HG03066 (cell line): ENCODE measurements at regions not wholly inside any gene's neighbourhood (a gene's known extent, or its start where the extent isn't known, plus 50 kb on each side); places are given as distances from the start of the nearest gene placed in this dataset.
"Not testable (repeated sequence)": the region's sequence is repeated elsewhere in the genome, so short reads cannot be mapped to it uniquely, and the experiment has no call there.

ENCODE experiments used
- ATAC-seq: cut with Tn5 transposase; IDR thresholded peaks from one replicate; pipeline ENCODE4 v1.9.1; 2021; ENCODE audit warnings: low read depth; ENCODE audit not compliant: unreplicated experiment

- no peak for ATAC-seq
Measured at GRCh38 chr7:69402696-69403095, 195.6 kb upstream of the AUTS2 start.

GRCh38 chr7:69403169-69403568 is 195.1 kb upstream of the AUTS2 start:
- no peak for ATAC-seq

DNA sequence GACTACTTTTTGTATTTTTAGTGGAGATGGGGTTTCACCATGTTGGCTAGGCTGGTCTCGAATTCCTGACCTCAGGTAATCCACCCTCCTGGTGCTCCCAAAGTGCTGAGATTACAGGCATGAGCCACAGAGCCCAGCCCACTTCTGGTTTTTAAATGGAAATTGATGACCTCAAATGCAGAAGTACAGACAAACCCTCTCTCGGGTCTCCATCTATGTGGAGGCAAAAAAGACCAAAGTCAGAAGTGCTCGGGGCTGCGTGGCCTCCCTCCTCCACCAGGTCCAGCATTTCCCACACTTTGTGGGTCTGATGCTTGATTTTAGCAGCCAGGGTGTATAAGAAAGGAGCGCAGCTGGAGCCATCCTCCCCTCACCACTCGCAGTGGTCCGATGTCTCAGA is 187.3 kb upstream of the AUTS2 start:
- no peak for ATAC-seq

- ATAC-seq: no peak
Measured at GRCh38 chr7:69411466-69411865, 186.8 kb upstream of the AUTS2 start.

DNA sequence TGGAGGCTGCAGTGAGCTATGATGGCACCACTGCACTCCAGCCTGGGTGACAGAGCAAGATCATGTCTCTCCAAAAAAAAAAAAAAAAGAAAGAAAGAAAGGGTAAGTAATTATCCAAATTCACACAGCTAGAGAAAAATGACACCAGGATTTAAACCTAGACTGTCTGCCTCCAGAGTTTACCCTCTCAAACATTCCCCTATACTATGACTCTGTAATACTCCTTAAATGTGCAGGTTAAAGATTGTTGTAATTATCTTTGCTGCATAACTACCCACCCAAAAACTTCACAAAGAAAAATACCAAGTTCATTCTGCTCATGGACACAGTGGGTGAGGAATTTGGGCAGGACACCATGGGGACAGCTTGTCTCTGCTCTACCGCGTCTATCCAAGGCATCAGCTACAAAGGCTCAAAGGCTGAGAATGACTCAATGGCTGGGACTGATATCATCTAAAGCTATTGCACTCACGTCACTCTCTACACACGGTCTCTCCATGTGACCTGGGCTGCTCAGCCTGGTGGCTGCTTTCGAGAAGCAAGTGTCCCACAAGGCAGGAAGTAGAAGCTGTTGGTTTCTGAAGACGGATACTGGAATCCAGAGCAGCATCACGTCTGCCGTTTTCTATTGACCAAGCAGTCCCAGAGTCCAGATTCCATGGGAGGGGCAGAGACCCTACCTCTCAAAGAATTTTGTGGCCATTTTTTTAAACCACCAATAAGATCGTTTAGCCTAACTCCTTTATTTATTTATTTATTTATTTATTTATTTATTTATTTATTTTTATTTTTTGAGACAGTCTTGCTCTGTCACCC is 185.7 kb upstream of the AUTS2 start:
- ATAC-seq: no peak

DNA sequence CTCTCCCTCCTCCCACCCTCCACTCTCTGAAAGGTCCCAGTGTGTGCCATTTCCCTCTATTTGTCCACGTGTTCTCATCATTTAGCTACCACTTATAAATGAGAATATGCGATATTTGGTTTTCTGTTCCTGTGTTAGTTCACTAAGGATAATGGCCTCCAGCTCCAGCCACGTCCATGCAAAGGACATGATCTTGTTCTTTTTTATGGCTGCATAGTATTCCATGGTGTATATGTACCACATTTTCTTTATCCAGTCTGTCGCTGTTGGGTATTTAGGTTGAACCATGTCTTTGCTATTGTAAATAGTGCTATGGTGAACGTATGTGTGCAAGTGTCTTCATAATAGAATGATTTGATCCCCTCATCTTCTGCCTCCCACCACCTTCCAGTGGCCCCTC is 183.7 kb upstream of the AUTS2 start:
- no peak for ATAC-seq

- no peak for ATAC-seq
Measured at GRCh38 chr7:69418869-69419670, 179.2 kb upstream of the AUTS2 start.

GRCh38 chr7:69419934-69420333 is 178.3 kb upstream of the AUTS2 start:
- no peak for ATAC-seq

DNA sequence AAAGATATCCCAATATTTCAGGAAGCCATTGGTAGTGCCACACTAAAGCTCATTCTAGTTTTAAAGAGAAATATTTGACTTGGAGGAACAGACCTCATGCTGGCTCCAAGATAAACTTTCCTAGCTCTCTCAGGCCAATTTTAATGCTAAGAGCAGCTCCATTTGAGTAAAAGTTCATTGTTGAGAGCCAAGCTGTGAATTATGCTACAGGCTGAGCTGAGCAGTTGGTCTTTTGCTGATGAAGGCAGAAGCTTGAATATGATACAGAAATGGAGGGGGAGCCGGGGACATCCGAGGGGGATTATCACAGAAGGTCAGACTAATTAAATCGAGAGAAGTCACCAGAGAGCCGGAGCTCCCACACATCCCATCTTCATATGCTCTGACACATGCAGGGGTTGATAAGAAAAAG is 175.7 kb upstream of the AUTS2 start:
- no peak for ATAC-seq

DNA sequence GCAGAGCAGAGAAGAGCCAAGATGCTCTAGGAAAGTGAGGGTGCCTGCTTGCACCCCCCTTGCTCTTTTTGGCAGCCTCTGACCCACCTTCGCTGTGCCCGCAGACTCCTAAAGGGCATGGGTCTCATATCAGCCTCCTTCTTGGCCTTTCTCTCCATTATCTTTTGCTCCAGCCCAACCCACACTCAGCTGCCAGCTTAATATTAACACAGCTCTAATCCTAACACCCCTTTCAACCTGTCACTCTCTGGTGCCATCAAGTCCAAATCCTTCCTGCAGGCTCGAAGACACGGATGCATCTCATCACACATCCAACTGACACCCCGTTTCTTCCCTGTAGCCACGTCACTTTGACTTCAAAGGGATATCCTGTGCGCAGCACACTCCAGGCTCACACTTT is 171.6 kb upstream of the AUTS2 start:
- ATAC-seq: no peak

- no peak for ATAC-seq
Measured at GRCh38 chr7:69428089-69428488, 170.2 kb upstream of the AUTS2 start.

- ATAC-seq: no peak
Measured at GRCh38 chr7:69429911-69430383, 168.3 kb upstream of the AUTS2 start.

DNA sequence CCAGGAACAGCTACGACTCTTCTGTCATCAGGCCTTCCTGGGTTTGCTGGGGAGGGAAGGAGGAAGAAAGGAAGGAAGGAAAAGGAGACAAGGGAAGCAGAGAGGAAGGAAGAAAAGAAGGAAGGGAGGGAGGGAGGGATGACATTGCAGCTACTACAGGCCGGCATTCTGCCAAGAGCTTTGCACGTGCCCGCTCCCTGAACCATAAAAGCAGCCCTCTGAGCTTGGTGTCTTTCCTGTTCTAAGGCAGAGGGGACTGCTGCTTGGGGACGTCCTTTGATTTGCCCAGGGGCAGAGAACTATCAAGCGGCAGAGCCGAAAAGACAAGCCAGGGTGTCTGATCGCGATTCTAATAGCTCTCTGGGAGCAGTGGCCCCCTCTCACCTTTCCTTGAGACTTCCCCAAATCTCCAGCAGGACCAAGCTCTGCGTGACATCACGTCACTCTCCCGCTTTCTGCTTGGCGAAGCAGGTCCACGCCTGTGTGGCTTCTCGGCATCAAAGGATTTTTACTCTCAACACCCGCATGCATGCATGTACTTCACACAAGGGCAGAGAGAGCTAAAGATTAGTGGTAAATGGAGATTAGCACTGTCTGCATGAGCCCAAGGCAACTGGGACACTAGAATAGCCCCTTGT is 167.8 kb upstream of the AUTS2 start:
- ATAC-seq: no peak

DNA sequence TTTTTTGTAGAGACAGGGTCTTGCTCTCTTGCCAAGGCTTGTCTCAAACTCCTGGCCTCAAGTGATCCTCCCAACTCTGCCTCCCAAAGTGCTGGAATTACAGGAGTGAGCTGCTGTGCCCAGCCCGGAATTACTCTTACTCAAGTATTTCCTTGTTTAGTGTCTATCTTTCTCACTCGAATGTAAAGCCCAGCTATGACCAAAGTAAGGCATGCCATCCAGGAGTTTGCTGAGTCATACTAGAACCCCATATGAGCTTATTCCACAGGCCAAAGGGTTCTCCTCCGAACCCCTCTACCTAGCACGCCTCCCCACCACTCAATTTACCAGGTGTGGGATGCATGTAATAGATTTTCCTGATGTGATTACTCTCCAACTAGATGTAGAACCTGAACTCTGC is 166.6 kb upstream of the AUTS2 start:
- no peak for ATAC-seq

DNA sequence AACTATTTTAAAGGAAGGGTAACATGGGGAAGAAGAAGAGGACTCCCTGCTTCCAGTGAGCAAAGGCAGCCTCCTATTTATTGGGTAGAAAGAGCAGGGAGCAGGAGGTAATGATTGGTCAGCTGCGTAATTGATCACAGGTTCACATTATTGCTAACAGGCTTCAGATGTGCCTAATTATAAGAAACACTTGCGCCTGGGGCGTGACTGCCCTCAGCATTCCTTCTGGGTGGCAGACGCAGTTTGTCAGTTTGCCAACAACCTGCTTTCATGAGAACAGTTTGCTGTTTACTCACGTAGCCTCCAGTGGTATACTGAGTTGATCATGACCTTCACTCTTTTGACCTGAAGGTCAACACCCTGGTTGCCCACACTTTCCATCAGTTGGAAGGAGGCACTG is 166.0 kb upstream of the AUTS2 start:
- not testable (repeated sequence) for ATAC-seq

GRCh38 chr7:69433081-69433480 is 165.2 kb upstream of the AUTS2 start:
- ATAC-seq: no peak

DNA sequence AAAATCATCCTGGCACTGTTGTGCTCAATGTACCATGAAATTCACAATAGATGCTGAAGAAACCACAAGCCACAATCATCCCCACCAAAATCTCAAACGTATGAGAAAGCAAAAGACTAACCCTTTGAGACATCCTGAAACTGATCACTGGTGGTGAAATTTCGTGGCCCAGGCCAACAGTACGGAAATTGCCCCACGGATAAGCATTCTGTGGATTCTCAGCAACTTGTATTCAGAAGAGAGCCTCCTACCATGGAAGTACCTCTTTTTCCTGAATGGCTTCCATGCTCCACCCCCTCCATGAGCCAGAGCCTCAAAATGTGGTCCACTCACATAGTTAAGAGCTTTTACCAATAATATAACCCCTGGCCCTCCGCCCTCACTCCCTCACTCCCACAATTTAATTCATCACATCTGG is 163.9 kb upstream of the AUTS2 start:
- no peak for ATAC-seq

DNA sequence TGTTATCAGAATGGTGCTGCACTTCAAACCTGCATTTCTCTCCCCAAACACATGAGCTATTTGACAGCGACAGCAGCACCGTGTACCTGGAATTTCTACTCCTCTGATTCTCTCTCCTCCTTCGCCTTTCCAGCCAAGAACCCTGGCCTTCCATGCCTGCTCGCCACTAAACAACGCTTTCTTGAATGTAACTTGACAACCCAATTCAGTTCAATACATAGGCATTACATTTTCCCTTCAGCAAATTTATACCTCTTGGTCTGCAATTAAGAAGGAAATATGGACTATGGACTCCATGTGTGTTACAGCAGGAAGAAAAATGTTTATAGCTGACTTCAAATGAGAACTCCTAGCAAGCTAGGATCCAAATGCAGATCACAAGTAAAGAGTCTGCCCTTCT is 162.6 kb upstream of the AUTS2 start:
- ATAC-seq: no peak

- ATAC-seq: no peak
Measured at GRCh38 chr7:69436946-69437345, 161.3 kb upstream of the AUTS2 start.

DNA sequence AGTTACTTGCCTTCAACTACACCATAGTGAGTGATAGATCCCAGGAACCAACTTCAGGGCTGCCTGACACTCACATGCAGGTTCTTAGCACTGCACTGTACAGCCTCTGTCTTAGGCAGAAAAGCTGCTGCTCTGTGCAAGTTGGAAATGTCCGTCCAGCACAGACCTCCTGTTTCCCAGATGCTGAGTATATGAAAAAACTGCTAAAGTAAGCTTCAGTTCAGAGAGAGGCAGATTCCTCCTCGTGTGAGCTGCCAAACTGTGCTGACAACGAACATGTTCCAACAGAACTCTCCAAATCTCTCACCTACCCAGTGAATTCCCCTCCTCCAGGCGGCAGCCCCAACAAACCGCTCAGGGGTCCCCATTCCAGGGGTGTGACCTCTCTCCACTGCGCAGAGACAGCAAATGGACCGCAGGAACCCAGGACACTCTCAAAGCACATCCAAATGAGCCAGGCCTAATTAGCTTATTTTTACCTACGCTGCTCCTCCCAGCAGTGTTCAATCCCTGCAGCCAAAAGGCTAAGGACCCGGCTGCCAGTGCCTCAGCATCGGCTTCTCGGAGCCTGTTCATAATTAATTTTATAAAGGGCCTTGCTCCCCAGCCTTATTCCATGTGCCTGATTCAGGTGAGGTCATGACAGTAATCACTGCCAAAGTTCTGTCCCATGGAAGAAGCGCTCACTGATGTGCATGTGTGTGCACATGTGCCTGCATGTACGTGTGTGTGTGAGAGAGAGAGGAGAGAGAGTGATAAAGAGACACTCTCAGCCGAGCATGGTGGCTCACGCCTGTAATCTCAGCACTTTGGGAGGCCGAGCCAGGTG is 159.5 kb upstream of the AUTS2 start:
- ATAC-seq: no peak
